ENCODE measurements at regions not wholly inside any gene's neighbourhood (a gene's known extent, or its start where the extent isn't known, plus 50 kb on each side); places are given as distances from the start of the nearest gene placed in this dataset.

GRCh38 chr11:129729823-129730222 lies 85.8 kb upstream of the TMEM45B start:
- Mint-ChIP-seq H3K4me3 (no peak overlapping the region), H3K9me3 (no peaks in the 10 kb centered on the region), H3K27ac (no peak overlapping the region), H3K4me1 (ENCODE audit: low read depth) (no peaks in the 10 kb centered on the region), H3K27me3 (no peaks in the 10 kb centered on the region), H3K36me3 (ENCODE audit: low read depth) (no peaks in the 10 kb centered on the region)
- DNase-seq: no peak

GRCh38 chr11:129731316-129731715 lies 84.3 kb upstream of the TMEM45B start:
- Mint-ChIP-seq H3K27ac (no peak overlapping the region), H3K27me3 (no peaks in the 10 kb centered on the region), H3K36me3 (ENCODE audit: low read depth) (no peaks in the 10 kb centered on the region), H3K9me3 (no peaks in the 10 kb centered on the region), H3K4me3 (no peak overlapping the region), H3K4me1 (ENCODE audit: low read depth) (no peaks in the 10 kb centered on the region)
- DNase-seq: no peak

- DNase-seq: no peak
- H3K27me3 Mint-ChIP-seq: no peaks in the 10 kb centered on the region
- no peak overlapping the region for H3K4me3 Mint-ChIP-seq
- H3K9me3 Mint-ChIP-seq: no peaks in the 10 kb centered on the region
- H3K27ac Mint-ChIP-seq: no peak overlapping the region
- H3K36me3 Mint-ChIP-seq (ENCODE audit: low read depth): no peaks in the 10 kb centered on the region
- no peaks in the 10 kb centered on the region for H3K4me1 Mint-ChIP-seq (ENCODE audit: low read depth)
Measured at GRCh38 chr11:129732941-129733340, 82.7 kb upstream of the TMEM45B start.

- no peaks in the 10 kb centered on the region for H3K27me3 Mint-ChIP-seq
- no peak overlapping the region for H3K27ac Mint-ChIP-seq
- no peaks in the 10 kb centered on the region for H3K4me1 Mint-ChIP-seq (ENCODE audit: low read depth)
- H3K9me3 Mint-ChIP-seq: no peaks in the 10 kb centered on the region
- no peaks in the 10 kb centered on the region for H3K36me3 Mint-ChIP-seq (ENCODE audit: low read depth)
- no peak for DNase-seq
- H3K4me3 Mint-ChIP-seq: no peak overlapping the region
Measured at GRCh38 chr11:129733384-129733783, 82.3 kb upstream of the TMEM45B start.

GRCh38 chr11:129733981-129734380 lies 81.7 kb upstream of the TMEM45B start:
- Mint-ChIP-seq H3K9me3 (no peaks in the 10 kb centered on the region), H3K4me1 (ENCODE audit: low read depth) (no peaks in the 10 kb centered on the region), H3K4me3 (no peak overlapping the region), H3K27me3 (no peaks in the 10 kb centered on the region), H3K27ac (no peak overlapping the region), H3K36me3 (ENCODE audit: low read depth) (no peaks in the 10 kb centered on the region)
- DNase-seq: no peak

- Mint-ChIP-seq H3K4me1 (ENCODE audit: low read depth) (no peaks in the 10 kb centered on the region), H3K36me3 (ENCODE audit: low read depth) (no peaks in the 10 kb centered on the region), H3K27me3 (no peaks in the 10 kb centered on the region), H3K4me3 (no peak overlapping the region), H3K9me3 (no peaks in the 10 kb centered on the region), H3K27ac (no peak overlapping the region)
- DNase-seq: no peak
Measured at GRCh38 chr11:129734654-129735053, 81.0 kb upstream of the TMEM45B start.

- no peaks in the 10 kb centered on the region for H3K9me3 Mint-ChIP-seq
- no peak overlapping the region for H3K4me3 Mint-ChIP-seq
- no peaks in the 10 kb centered on the region for H3K36me3 Mint-ChIP-seq (ENCODE audit: low read depth)
- DNase-seq: no peak
- no peaks in the 10 kb centered on the region for H3K4me1 Mint-ChIP-seq (ENCODE audit: low read depth)
- H3K27ac Mint-ChIP-seq: no peak overlapping the region
- peaks cover 3% of the 10 kb centered on the region for H3K27me3 Mint-ChIP-seq
Measured at GRCh38 chr11:129737831-129738230, 77.8 kb upstream of the TMEM45B start.

- H3K27ac Mint-ChIP-seq: no peak overlapping the region
- no peaks in the 10 kb centered on the region for H3K9me3 Mint-ChIP-seq
- H3K36me3 Mint-ChIP-seq (ENCODE audit: low read depth): no peaks in the 10 kb centered on the region
- H3K27me3 Mint-ChIP-seq: peaks cover 3% of the 10 kb centered on the region
- H3K4me1 Mint-ChIP-seq (ENCODE audit: low read depth): no peaks in the 10 kb centered on the region
- H3K4me3 Mint-ChIP-seq: no peak overlapping the region
- DNase-seq: no peak
Measured at GRCh38 chr11:129738242-129738641, 77.4 kb upstream of the TMEM45B start.

- H3K4me1 Mint-ChIP-seq (ENCODE audit: low read depth): no peaks in the 10 kb centered on the region
Measured at GRCh38 chr11:129739339-129739738, 76.3 kb upstream of the TMEM45B start.

GRCh38 chr11:129740125-129740719 lies 75.4 kb upstream of the TMEM45B start:
- Mint-ChIP-seq H3K36me3 (ENCODE audit: low read depth) (no peaks in the 10 kb centered on the region), H3K27me3 (peaks cover 3% of the 10 kb centered on the region), H3K27ac (no peak overlapping the region), H3K4me1 (ENCODE audit: low read depth) (no peaks in the 10 kb centered on the region), H3K4me3 (no peak overlapping the region), H3K9me3 (no peaks in the 10 kb centered on the region)
- no peak for DNase-seq

More at GRCh38 chr11:129739339-129739738, 76.3 kb upstream of the TMEM45B start:
- no peak for DNase-seq
- Mint-ChIP-seq H3K36me3 (ENCODE audit: low read depth) (no peaks in the 10 kb centered on the region), H3K27ac (no peak overlapping the region), H3K9me3 (no peaks in the 10 kb centered on the region), H3K4me3 (no peak overlapping the region), H3K27me3 (peaks cover 3% of the 10 kb centered on the region)

GRCh38 chr11:129743112-129743815 lies 72.4 kb upstream of the TMEM45B start:
- Mint-ChIP-seq H3K9me3 (no peaks in the 10 kb centered on the region), H3K27ac (no peak overlapping the region), H3K36me3 (ENCODE audit: low read depth) (no peaks in the 10 kb centered on the region), H3K4me3 (no peak overlapping the region), H3K4me1 (ENCODE audit: low read depth) (no peaks in the 10 kb centered on the region), H3K27me3 (peaks cover 3% of the 10 kb centered on the region)
- no peak for DNase-seq

- H3K27me3 Mint-ChIP-seq: peaks cover 11% of the 10 kb centered on the region
Measured at GRCh38 chr11:129747071-129747470, 68.6 kb upstream of the TMEM45B start.

GRCh38 chr11:129749141-129749540 lies 66.5 kb upstream of the TMEM45B start:
- no peaks in the 10 kb centered on the region for H3K9me3 Mint-ChIP-seq
- no peak for DNase-seq
- H3K4me3 Mint-ChIP-seq: no peak overlapping the region
- H3K4me1 Mint-ChIP-seq (ENCODE audit: low read depth): peaks cover 2% of the 10 kb centered on the region
- no peaks in the 10 kb centered on the region for H3K36me3 Mint-ChIP-seq (ENCODE audit: low read depth)
- H3K27me3 Mint-ChIP-seq: peaks cover 15% of the 10 kb centered on the region
- no peak overlapping the region for H3K27ac Mint-ChIP-seq

More at GRCh38 chr11:129747071-129747470, 68.6 kb upstream of the TMEM45B start:
- DNase-seq: no peak
- H3K27ac Mint-ChIP-seq: no peak overlapping the region
- no peak overlapping the region for H3K4me3 Mint-ChIP-seq
- no peaks in the 10 kb centered on the region for H3K9me3 Mint-ChIP-seq
- H3K4me1 Mint-ChIP-seq (ENCODE audit: low read depth): peaks cover 2% of the 10 kb centered on the region
- H3K36me3 Mint-ChIP-seq (ENCODE audit: low read depth): no peaks in the 10 kb centered on the region

GRCh38 chr11:129750343-129751292 lies 65.0 kb upstream of the TMEM45B start:
- Mint-ChIP-seq H3K9me3 (no peaks in the 10 kb centered on the region), H3K4me1 (ENCODE audit: low read depth) (peaks cover 2% of the 10 kb centered on the region), H3K36me3 (ENCODE audit: low read depth) (no peaks in the 10 kb centered on the region), H3K27ac (no peak overlapping the region), H3K4me3 (no peak overlapping the region), H3K27me3 (peaks cover 17% of the 10 kb centered on the region)
- DNase-seq: peak; percentile 89

- Mint-ChIP-seq H3K9me3 (peaks cover 3% of the 10 kb centered on the region), H3K27me3 (peaks cover 17% of the 10 kb centered on the region), H3K4me3 (no peak overlapping the region), H3K36me3 (ENCODE audit: low read depth) (no peaks in the 10 kb centered on the region), H3K27ac (no peak overlapping the region), H3K4me1 (ENCODE audit: low read depth) (peaks cover 2% of the 10 kb centered on the region)
- no peak for DNase-seq
Measured at GRCh38 chr11:129751511-129751910, 64.1 kb upstream of the TMEM45B start.

All from activated T-cell treated with anti-CD3 and anti-CD28 coated beads, Interleukin-2, amount 50 U/mL, for 24 hours (primary cell).